H9 (cell line): ENCODE measurements at regions not wholly inside any gene's neighbourhood (a gene's known extent, or its start where the extent isn't known, plus 50 kb on each side); places are given as distances from the start of the nearest gene placed in this dataset.

ENCODE experiments used
- DNase-seq: peaks from one replicate; pipeline ENCODE4 v3.0.0-alpha.2; 2017
- H2AFZ ChIP-seq: one replicate; pipeline ENCODE4 v1.6.1; 2013; ENCODE audit warnings: mild to moderate bottlenecking, low read length, control low read depth, moderate library complexity
- H2AK5ac ChIP-seq: 2 replicates; pipeline ENCODE4 v1.6.1; 2013; ENCODE audit warnings: low read length, control low read depth, mixed read lengths; ENCODE audit not compliant: insufficient read length
- H2BK120ac ChIP-seq: one replicate; pipeline ENCODE4 v1.6.1; 2013; ENCODE audit warnings: low read depth, mild to moderate bottlenecking, low read length, control low read depth, inconsistent platforms; ENCODE audit not compliant: poor library complexity, severe bottlenecking
- H2BK12ac ChIP-seq: 2 replicates; pipeline ENCODE4 v1.6.1; 2013; ENCODE audit warnings: low read length, control low read depth, mixed read lengths, low read depth; ENCODE audit not compliant: insufficient read length
- H2BK15ac ChIP-seq: 2 replicates; pipeline ENCODE4 v1.6.1; 2013; ENCODE audit warnings: low read depth, low read length, control low read depth
- H2BK20ac ChIP-seq: one replicate; pipeline ENCODE4 v1.6.1; 2013; ENCODE audit warnings: low read depth, mild to moderate bottlenecking, low read length, control low read depth, inconsistent platforms; ENCODE audit not compliant: poor library complexity, severe bottlenecking
- H2BK5ac ChIP-seq: 2 replicates; pipeline ENCODE4 v1.6.1; 2013; ENCODE audit warnings: low read length, control low read depth, mixed read lengths; ENCODE audit not compliant: insufficient read length
- H3K14ac ChIP-seq: 2 replicates; pipeline ENCODE4 v1.6.1; 2013; ENCODE audit warnings: low read length, control low read depth; ENCODE audit not compliant: insufficient read depth
- H3K18ac ChIP-seq: 2 replicates; pipeline ENCODE4 v1.6.1; 2013; ENCODE audit warnings: low read depth, mild to moderate bottlenecking, mixed read lengths, low read length, control low read depth; ENCODE audit not compliant: insufficient read length
- H3K23ac ChIP-seq: 2 replicates; pipeline ENCODE4 v1.6.1; 2013; ENCODE audit warnings: low read length, control low read depth, mixed read lengths, low read depth; ENCODE audit not compliant: insufficient read length
- H3K23me2 ChIP-seq: 2 replicates; pipeline ENCODE4 v1.6.1; 2013; ENCODE audit warnings: low read depth, mild to moderate bottlenecking, mixed read lengths, low read length, control low read depth; ENCODE audit not compliant: insufficient read length, poor library complexity, severe bottlenecking
- H3K27ac ChIP-seq: 2 replicates; pipeline ENCODE4 v1.5.1; 2013; ENCODE audit warnings: low read length, control low read depth, mixed read lengths, low read depth; ENCODE audit not compliant: insufficient read length
- H3K27me3 ChIP-seq: 2 replicates; pipeline ENCODE4 v1.6.1; 2013; ENCODE audit warnings: low read length, control low read depth, inconsistent platforms; ENCODE audit not compliant: insufficient read depth
- H3K4ac ChIP-seq: 2 replicates; pipeline ENCODE4 v1.6.1; 2013; ENCODE audit warnings: low read depth, mild to moderate bottlenecking, control low read depth, inconsistent platforms, low read length, moderate library complexity
- H3K4me1 ChIP-seq: 2 replicates; pipeline ENCODE4 v1.6.1; 2013; ENCODE audit warnings: low read length, control low read depth, inconsistent platforms; ENCODE audit not compliant: insufficient read depth
- H3K4me2 ChIP-seq: 2 replicates; pipeline ENCODE4 v1.6.1; 2013; ENCODE audit warnings: low read length, control low read depth, mixed read lengths; ENCODE audit not compliant: insufficient read length, insufficient read depth
- H3K56ac ChIP-seq: 2 replicates; pipeline ENCODE4 v1.6.1; 2013; ENCODE audit warnings: low read depth, mild to moderate bottlenecking, mixed read lengths, low read length, control low read depth; ENCODE audit not compliant: insufficient read length
- H3K79me1 ChIP-seq: 2 replicates; pipeline ENCODE4 v1.6.1; 2013; ENCODE audit warnings: low read depth, mild to moderate bottlenecking, moderate library complexity, low read length, control low read depth, inconsistent platforms; ENCODE audit not compliant: insufficient read depth, poor library complexity, severe bottlenecking
- H3K79me2 ChIP-seq: 2 replicates; pipeline ENCODE4 v1.6.1; 2013; ENCODE audit warnings: low read length, control low read depth, inconsistent platforms; ENCODE audit not compliant: insufficient read depth
- H3K9ac ChIP-seq: 2 replicates; pipeline ENCODE4 v1.6.1; 2013; ENCODE audit warnings: low read length, control low read depth, mixed read lengths; ENCODE audit not compliant: insufficient read length; ENCODE audit errors: extremely low read depth
- H3K9me3 ChIP-seq: one replicate; pipeline ENCODE4 v1.6.1; 2013; ENCODE audit warnings: low read depth, low read length, inconsistent platforms; ENCODE audit not compliant: control insufficient read depth
- H3T11ph ChIP-seq: one replicate; pipeline ENCODE4 v1.6.1; 2013; ENCODE audit warnings: mild to moderate bottlenecking, low read length, control low read depth, inconsistent platforms
- H4K20me1 ChIP-seq: one replicate; pipeline ENCODE4 v1.6.1; 2013; ENCODE audit not compliant: control insufficient read depth, insufficient read length, insufficient read depth
- H4K5ac ChIP-seq: 2 replicates; pipeline ENCODE4 v1.6.1; 2013; ENCODE audit warnings: low read depth, mild to moderate bottlenecking, mixed read lengths, low read length, control low read depth; ENCODE audit not compliant: insufficient read length
- H4K8ac ChIP-seq: replicated peaks from 2 replicates; pipeline ENCODE4 v1.6.1; 2013; ENCODE audit warnings: low read length, control low read depth, mixed read lengths, low read depth; ENCODE audit not compliant: insufficient read length
- H4K91ac ChIP-seq: 2 replicates; pipeline ENCODE4 v1.6.1; 2013; ENCODE audit warnings: low read depth, mild to moderate bottlenecking, moderate library complexity, mixed read lengths, low read length, control low read depth; ENCODE audit not compliant: insufficient read length
- H3K27ac Mint-ChIP-seq, 3 experiments: 2 replicates in 2 of 3; 3 replicates in 1 of 3; pipeline ENCODE4 v1.8.0; 2020 to 2021; ENCODE audit warnings: mixed read lengths in 3 of 3, mild to moderate bottlenecking in 1 of 3, moderate library complexity in 1 of 3
- H3K27me3 Mint-ChIP-seq: 2 replicates; pipeline ENCODE4 v1.8.0; 2021; ENCODE audit warnings: low read depth, mild to moderate bottlenecking, moderate library complexity, mixed read lengths
- H3K36me3 Mint-ChIP-seq, 3 experiments: 2 replicates in 2 of 3; 3 replicates in 1 of 3; pipeline ENCODE4 v1.8.0; 2020 to 2021; ENCODE audit warnings: low read depth in 3 of 3, mixed read lengths in 3 of 3; ENCODE audit not compliant: insufficient read depth in 1 of 3
- H3K4me1 Mint-ChIP-seq, 2 experiments: 2 replicates each; pipeline ENCODE4 v1.8.0; 2020; ENCODE audit warnings: mixed read lengths in 2 of 2
- H3K4me3 Mint-ChIP-seq, 2 experiments: 2 replicates in 1 of 2; 3 replicates in 1 of 2; pipeline ENCODE4 v1.8.0; 2020 to 2021; ENCODE audit warnings: mild to moderate bottlenecking in 2 of 2, mixed read lengths in 2 of 2, moderate library complexity in 1 of 2
- H3K9me3 Mint-ChIP-seq, 2 experiments: 2 replicates in 1 of 2; 3 replicates in 1 of 2; pipeline ENCODE4 v1.8.0; 2020; ENCODE audit warnings: mild to moderate bottlenecking in 2 of 2, mixed read lengths in 2 of 2, moderate library complexity in 1 of 2
- WGBS: extraction: QIAGEN DNeasy Blood & Tissue Kit; methylation state at CpG from one replicate; pipeline ENCODE4 v1.1.7; 2013; ENCODE audit warnings: missing lambda C conversion rate, low lambda C conversion rate, mixed read lengths; ENCODE audit not compliant: insufficient read length; ENCODE audit errors: extremely low coverage; 5-methylcytosine and 5-hydroxymethylcytosine counted together
- TF ChIP-seq, protein P1 (sequence below): fragments of 200-600 bp; sonication (generic); conservative IDR thresholded peaks from 3 replicates; pipeline ENCODE4 v1.8.0; 2021; ENCODE audit warnings: antibody characterized with exemption, mild to moderate bottlenecking

DNA sequence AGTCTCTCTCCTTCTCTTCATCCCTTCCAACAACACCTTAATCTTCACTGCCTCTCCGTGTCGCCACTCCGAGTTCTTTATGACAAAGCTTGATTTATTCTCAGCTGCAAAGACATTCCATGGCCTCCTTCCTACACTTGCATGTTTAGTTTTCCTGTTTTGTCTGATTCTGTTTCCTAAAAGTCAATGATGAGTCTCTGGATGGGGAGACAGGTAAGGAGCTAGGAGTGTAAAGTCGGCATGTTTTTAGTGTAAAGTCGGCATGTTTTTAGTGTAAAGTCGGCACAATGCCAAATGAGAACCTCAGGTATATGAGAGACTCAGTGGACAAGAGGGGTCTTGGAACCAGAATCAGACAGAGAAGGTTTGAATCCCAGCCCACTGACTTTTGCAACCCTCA is 362.3 kb upstream of the EEF2KMT start:
- Histone ChIP-seq H2AK5ac (no peak overlapping the region), H3K79me1 (no peaks in the 10 kb centered on the region), H2BK12ac (no peak overlapping the region), H2AFZ (no peak overlapping the region), H2BK5ac (no peak overlapping the region), H3K18ac (no peak overlapping the region), H2BK120ac (no peak overlapping the region), H4K20me1 (no peaks in the 10 kb centered on the region), H3K23me2 (no peaks in the 10 kb centered on the region), H3K79me2 (no peaks in the 10 kb centered on the region), H3K9me3 (no peaks in the 10 kb centered on the region), H2BK15ac (no peak overlapping the region), H4K91ac (no peak overlapping the region), H3K56ac (no peak overlapping the region), H3K9ac (no peak overlapping the region), H3K4me2 (no peak overlapping the region), H4K5ac (no peak overlapping the region), H3K4me1 (no peaks in the 10 kb centered on the region), H3T11ph (no peak overlapping the region), H3K27ac (no peak overlapping the region), H3K4ac (no peak overlapping the region), H3K23ac (no peak overlapping the region), H2BK20ac (no peak overlapping the region), H4K8ac (no peak overlapping the region), H3K14ac (no peak overlapping the region), H3K27me3 (no peaks in the 10 kb centered on the region)
- no peak overlapping the region; a peak in 2 of 7 replicates for H3K27ac Mint-ChIP-seq
- TF ChIP-seq, protein P1, sequence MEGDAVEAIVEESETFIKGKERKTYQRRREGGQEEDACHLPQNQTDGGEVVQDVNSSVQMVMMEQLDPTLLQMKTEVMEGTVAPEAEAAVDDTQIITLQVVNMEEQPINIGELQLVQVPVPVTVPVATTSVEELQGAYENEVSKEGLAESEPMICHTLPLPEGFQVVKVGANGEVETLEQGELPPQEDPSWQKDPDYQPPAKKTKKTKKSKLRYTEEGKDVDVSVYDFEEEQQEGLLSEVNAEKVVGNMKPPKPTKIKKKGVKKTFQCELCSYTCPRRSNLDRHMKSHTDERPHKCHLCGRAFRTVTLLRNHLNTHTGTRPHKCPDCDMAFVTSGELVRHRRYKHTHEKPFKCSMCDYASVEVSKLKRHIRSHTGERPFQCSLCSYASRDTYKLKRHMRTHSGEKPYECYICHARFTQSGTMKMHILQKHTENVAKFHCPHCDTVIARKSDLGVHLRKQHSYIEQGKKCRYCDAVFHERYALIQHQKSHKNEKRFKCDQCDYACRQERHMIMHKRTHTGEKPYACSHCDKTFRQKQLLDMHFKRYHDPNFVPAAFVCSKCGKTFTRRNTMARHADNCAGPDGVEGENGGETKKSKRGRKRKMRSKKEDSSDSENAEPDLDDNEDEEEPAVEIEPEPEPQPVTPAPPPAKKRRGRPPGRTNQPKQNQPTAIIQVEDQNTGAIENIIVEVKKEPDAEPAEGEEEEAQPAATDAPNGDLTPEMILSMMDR = no peak
- no peak overlapping the region for H3K4me3 Mint-ChIP-seq
- H3K4me1 Mint-ChIP-seq = peaks cover 13 to 15% of the 10 kb centered on the region in 2 experiments
- DNase-seq = no peak
- peaks cover 8% of the 10 kb centered on the region for H3K27me3 Mint-ChIP-seq
- no CpG with 5 or more reads among the region's 6 CpGs for WGBS
- no peaks in the 10 kb centered on the region for H3K9me3 Mint-ChIP-seq
- no peaks in the 10 kb centered on the region; a peak in 2 of 7 replicates for H3K36me3 Mint-ChIP-seq
